ENCODE measurements at regions not wholly inside any gene's neighbourhood (a gene's known extent, or its start where the extent isn't known, plus 50 kb on each side); places are given as distances from the start of the nearest gene placed in this dataset.
A peak's percentile ranks its signal among the peaks of the same experiment; 100 is the strongest.
"Not testable (repeated sequence)": the region's sequence is repeated elsewhere in the genome, so short reads cannot be mapped to it uniquely, and the experiment has no call there.

GRCh38 chr12:78361683-78362082 is 502.9 kb upstream of the SYT1 start:
- Mint-ChIP-seq H3K9me3 (ENCODE audit: low read depth) (no peaks in the 10 kb centered on the region), H3K27ac (no peak overlapping the region), H3K4me3 (ENCODE audit: low read depth) (no peak overlapping the region), H3K4me1 (ENCODE audit: low read depth) (no peaks in the 10 kb centered on the region), H3K27me3 (no peaks in the 10 kb centered on the region), H3K36me3 (ENCODE audit: insufficient read depth) (no peaks in the 10 kb centered on the region)
- no peak for DNase-seq (ENCODE audit: low spot score, unreplicated experiment)
- TF ChIP-seq, protein P1, sequence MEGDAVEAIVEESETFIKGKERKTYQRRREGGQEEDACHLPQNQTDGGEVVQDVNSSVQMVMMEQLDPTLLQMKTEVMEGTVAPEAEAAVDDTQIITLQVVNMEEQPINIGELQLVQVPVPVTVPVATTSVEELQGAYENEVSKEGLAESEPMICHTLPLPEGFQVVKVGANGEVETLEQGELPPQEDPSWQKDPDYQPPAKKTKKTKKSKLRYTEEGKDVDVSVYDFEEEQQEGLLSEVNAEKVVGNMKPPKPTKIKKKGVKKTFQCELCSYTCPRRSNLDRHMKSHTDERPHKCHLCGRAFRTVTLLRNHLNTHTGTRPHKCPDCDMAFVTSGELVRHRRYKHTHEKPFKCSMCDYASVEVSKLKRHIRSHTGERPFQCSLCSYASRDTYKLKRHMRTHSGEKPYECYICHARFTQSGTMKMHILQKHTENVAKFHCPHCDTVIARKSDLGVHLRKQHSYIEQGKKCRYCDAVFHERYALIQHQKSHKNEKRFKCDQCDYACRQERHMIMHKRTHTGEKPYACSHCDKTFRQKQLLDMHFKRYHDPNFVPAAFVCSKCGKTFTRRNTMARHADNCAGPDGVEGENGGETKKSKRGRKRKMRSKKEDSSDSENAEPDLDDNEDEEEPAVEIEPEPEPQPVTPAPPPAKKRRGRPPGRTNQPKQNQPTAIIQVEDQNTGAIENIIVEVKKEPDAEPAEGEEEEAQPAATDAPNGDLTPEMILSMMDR (IDR thresholded peaks at IDR 0.05; ENCODE audit: unreplicated experiment) = no peak

DNA sequence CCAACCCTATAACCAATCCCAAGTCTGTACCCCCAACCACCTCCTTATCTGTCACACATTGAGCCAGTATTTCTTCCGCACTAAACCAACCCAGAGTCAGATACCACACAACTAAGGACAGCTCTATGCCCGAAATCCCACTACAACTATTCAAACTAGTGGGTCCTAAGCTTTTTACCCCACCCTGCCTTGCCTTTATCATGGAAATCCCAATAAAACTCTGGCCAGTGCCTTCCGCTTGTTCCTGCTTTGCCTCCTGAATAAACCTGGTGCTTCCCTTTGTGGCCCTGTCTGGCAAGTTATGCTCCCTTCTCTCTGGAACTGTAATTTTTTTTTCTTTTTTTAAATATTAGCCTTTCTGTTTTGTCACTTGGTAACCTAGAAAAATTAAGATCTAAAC is 493.3 kb upstream of the SYT1 start:
- Mint-ChIP-seq H3K4me1 (ENCODE audit: low read depth) (no peaks in the 10 kb centered on the region), H3K27ac (peak overlapping the region; percentile 15), H3K9me3 (ENCODE audit: low read depth) (no peaks in the 10 kb centered on the region), H3K36me3 (ENCODE audit: insufficient read depth) (no peaks in the 10 kb centered on the region), H3K27me3 (no peaks in the 10 kb centered on the region), H3K4me3 (ENCODE audit: low read depth) (no peak overlapping the region)
- no peak for DNase-seq (ENCODE audit: low spot score, unreplicated experiment)
- TF ChIP-seq, protein P1 (IDR thresholded peaks at IDR 0.05; ENCODE audit: unreplicated experiment) = no peak

- Mint-ChIP-seq H3K4me3 (ENCODE audit: low read depth) (no peak overlapping the region), H3K9me3 (ENCODE audit: low read depth) (peaks cover 20% of the 10 kb centered on the region), H3K27ac (no peak overlapping the region), H3K4me1 (ENCODE audit: low read depth) (no peaks in the 10 kb centered on the region), H3K36me3 (ENCODE audit: insufficient read depth) (no peaks in the 10 kb centered on the region), H3K27me3 (no peaks in the 10 kb centered on the region)
- TF ChIP-seq, protein P1 (IDR thresholded peaks at IDR 0.05; ENCODE audit: unreplicated experiment) = no peak
- DNase-seq (ENCODE audit: low spot score, unreplicated experiment) = no peak
Observed at GRCh38 chr12:78375461-78375860, 489.1 kb upstream of the SYT1 start.

GRCh38 chr12:78376257-78376656 is 488.3 kb upstream of the SYT1 start:
- TF ChIP-seq, protein P1 (IDR thresholded peaks at IDR 0.05; ENCODE audit: unreplicated experiment) = no peak
- H3K27ac Mint-ChIP-seq = no peak overlapping the region
- no peak for DNase-seq (ENCODE audit: low spot score, unreplicated experiment)
- H3K27me3 Mint-ChIP-seq = no peaks in the 10 kb centered on the region
- no peak overlapping the region for H3K4me3 Mint-ChIP-seq (ENCODE audit: low read depth)
- H3K9me3 Mint-ChIP-seq (ENCODE audit: low read depth) = peaks cover 20% of the 10 kb centered on the region
- H3K4me1 Mint-ChIP-seq (ENCODE audit: low read depth) = no peaks in the 10 kb centered on the region
- no peaks in the 10 kb centered on the region for H3K36me3 Mint-ChIP-seq (ENCODE audit: insufficient read depth)

DNA sequence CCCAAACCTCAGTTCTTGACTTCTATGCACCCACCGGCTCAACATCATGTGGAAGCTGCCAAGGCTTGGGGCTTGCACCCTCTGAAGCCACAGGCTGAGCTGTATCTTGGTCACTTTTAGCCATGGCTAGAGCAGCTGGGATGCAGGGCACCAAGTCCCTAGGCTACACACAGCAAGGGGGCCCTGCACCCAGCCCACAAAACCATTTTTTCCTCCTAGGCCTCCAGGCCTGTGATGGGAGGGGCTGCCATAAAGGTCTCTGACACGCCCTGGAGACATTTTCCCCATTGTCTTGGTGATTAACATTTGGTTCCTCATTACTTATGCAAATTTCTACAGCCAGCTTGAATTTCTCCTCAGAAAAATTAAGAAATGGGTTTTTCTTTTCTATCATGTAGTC is 485.5 kb upstream of the SYT1 start:
- peaks cover 20% of the 10 kb centered on the region for H3K9me3 Mint-ChIP-seq (ENCODE audit: low read depth)
- H3K27ac Mint-ChIP-seq; H3K36me3 Mint-ChIP-seq (ENCODE audit: insufficient read depth); DNase-seq (ENCODE audit: low spot score, unreplicated experiment); H3K4me1 Mint-ChIP-seq (ENCODE audit: low read depth); H3K4me3 Mint-ChIP-seq (ENCODE audit: low read depth); H3K27me3 Mint-ChIP-seq: not testable (repeated sequence)

- no peaks in the 10 kb centered on the region for H3K36me3 Mint-ChIP-seq (ENCODE audit: insufficient read depth)
- H3K27me3 Mint-ChIP-seq = no peaks in the 10 kb centered on the region
- H3K9me3 Mint-ChIP-seq (ENCODE audit: low read depth) = peaks cover 12% of the 10 kb centered on the region
- TF ChIP-seq, protein P1 (IDR thresholded peaks at IDR 0.05; ENCODE audit: unreplicated experiment) = no peak
- no peak overlapping the region for H3K27ac Mint-ChIP-seq
- H3K4me3 Mint-ChIP-seq (ENCODE audit: low read depth) = no peak overlapping the region
- no peaks in the 10 kb centered on the region for H3K4me1 Mint-ChIP-seq (ENCODE audit: low read depth)
- DNase-seq (ENCODE audit: low spot score, unreplicated experiment) = no peak
Observed at GRCh38 chr12:78383414-78383813, 481.2 kb upstream of the SYT1 start.
